ENCODE measurements at regions not wholly inside any gene's neighbourhood (a gene's known extent, or its start where the extent isn't known, plus 50 kb on each side); places are given as distances from the start of the nearest gene placed in this dataset.
A peak's percentile ranks its signal among the peaks of the same experiment; 100 is the strongest.

GRCh38 chr7:17485904-17486303 is 187.5 kb downstream of the AHR start:
- DNase-seq (ENCODE audit: low spot score) (no peak), ATAC-seq (no peak), FAIRE-seq (no peak)
- ChIA-PET POLR2A (no interaction called here), CTCF (ENCODE audit: low intra/inter-chr PET ratio, low total read pairs) (no interaction called here)
- WGBS (ENCODE audit: low lambda C conversion rate): 79% methylated on average over 1 of the region's 1 CpG
- no TSS peak for BruUV-seq (replicated peaks)
- Histone ChIP-seq H2AFZ (ENCODE audit: low read length) (no peak overlapping the region), H3K9me3 (ENCODE audit: low read length) (no peaks in the 10 kb centered on the region), H3K4me2 (ENCODE audit: low read depth, low read length) (no peak overlapping the region), H3K9ac (ENCODE audit: insufficient read depth, low read depth, low read length) (no peak overlapping the region), H3K79me2 (ENCODE audit: insufficient read depth, low read length) (no peaks in the 10 kb centered on the region), H3K27me3 (ENCODE audit: control insufficient read depth in 1 of 2, insufficient read depth in 2 of 2, low read length in 2 of 2) (no peaks in the 10 kb centered on the region), H3K36me3 (replicated peaks in 1 of 2; ENCODE audit: control insufficient read depth in 1 of 2, insufficient read depth in 2 of 2, low read length in 2 of 2) (no peaks in the 10 kb centered on the region), H3K27ac (ENCODE audit: extremely low read length, insufficient read depth, low read length) (no peak overlapping the region), H3K4me1 (ENCODE audit: insufficient read depth, low read length) (peaks cover 26% of the 10 kb centered on the region), H3K4me3 (replicated peaks in 1 of 3; ENCODE audit: insufficient read depth in 1 of 3, low read depth in 2 of 3, low read length in 3 of 3) (no peak overlapping the region), H4K20me1 (ENCODE audit: insufficient read depth, low read length) (no peaks in the 10 kb centered on the region)
- intact Hi-C loops (cut with micrococcal nuclease; ENCODE audit: unreplicated experiment): loop anchor here (2.0 kb wide), 1 partner anchor 21 kb away; no protein-coding TSS in a partner anchor
- in situ Hi-C loops (cut with HindIII; ENCODE audit: extremely low pct_ligation_motif_present, low pct_unique_long_range_greater_than_20kb): no loop called here
- peak; percentile 86 for TF ChIP-seq MAFK (conservative IDR thresholded peaks at IDR 0.05 in 1 of 2, IDR thresholded peaks at IDR 0.05 in 1 of 2; ENCODE audit: low read length in 2 of 2)
- no peak for TF ChIP-seq KDM5B (CRISPR knock-in tag; IDR thresholded peaks at IDR 0.05; ENCODE audit: borderline replicate concordance)
- no peak for TF ChIP-seq UBTF (CRISPR knock-in tag; IDR thresholded peaks at IDR 0.05)
- no peak for TF ChIP-seq DR1 (CRISPR knock-in tag; IDR thresholded peaks at IDR 0.05)
- no peak for TF ChIP-seq ZBTB43 (CRISPR knock-in tag; conservative IDR thresholded peaks at IDR 0.05)
- TF ChIP-seq DBP (CRISPR knock-in tag; IDR thresholded peaks at IDR 0.05; ENCODE audit: not compliant biosample characterization): no peak
- peak; percentile 80 for TF ChIP-seq MAFF (IDR thresholded peaks at IDR 0.05; ENCODE audit: low read depth, low read length)
- TF ChIP-seq THYN1 (CRISPR knock-in tag; IDR thresholded peaks at IDR 0.05; ENCODE audit: borderline replicate concordance, low read depth): no peak
- TF ChIP-seq FOXC1 (CRISPR knock-in tag; IDR thresholded peaks at IDR 0.05; ENCODE audit: borderline replicate concordance): no peak
- no peak for TF ChIP-seq SP1 (IDR thresholded peaks at IDR 0.05)
- TF ChIP-seq SP1 (CRISPR knock-in tag; IDR thresholded peaks at IDR 0.05): no peak
- TF ChIP-seq CHCHD3 (CRISPR knock-in tag; IDR thresholded peaks at IDR 0.05): no peak
- no peak for TF ChIP-seq ZNF775 (CRISPR knock-in tag; IDR thresholded peaks at IDR 0.05; ENCODE audit: borderline replicate concordance)
- no peak for TF ChIP-seq SCMH1 (CRISPR knock-in tag; IDR thresholded peaks at IDR 0.05; ENCODE audit: borderline replicate concordance)
- TF ChIP-seq MAFG (CRISPR knock-in tag; IDR thresholded peaks at IDR 0.05): no peak

Data from HepG2 (cell line).